ENCODE measurements at regions not wholly inside any gene's neighbourhood (a gene's known extent, or its start where the extent isn't known, plus 50 kb on each side); places are given as distances from the start of the nearest gene placed in this dataset.

DNA sequence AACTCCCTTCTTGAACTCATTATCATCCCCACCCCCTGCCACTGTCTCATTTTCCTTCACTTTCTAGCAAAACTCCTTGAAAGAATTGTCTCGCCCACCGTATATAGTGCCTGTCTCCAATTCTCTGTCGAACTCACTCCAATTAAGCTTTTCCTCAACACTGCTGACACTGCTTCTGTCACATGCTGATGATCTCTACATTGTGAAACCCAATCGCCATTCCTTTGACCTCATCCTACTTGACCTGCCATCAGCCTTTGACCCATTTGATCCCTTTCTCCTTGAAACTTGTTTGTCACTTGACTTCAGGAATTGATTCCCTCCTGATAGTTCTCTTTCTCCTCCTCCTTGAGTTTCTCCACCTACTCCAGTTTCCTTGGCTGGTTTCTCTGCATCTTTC is 54.8 kb downstream of the CCDC71L start:
- Mint-ChIP-seq H3K27me3 (no peaks in the 10 kb centered on the region), H3K4me1 (no peaks in the 10 kb centered on the region), H3K27ac (no peak overlapping the region)

DNA sequence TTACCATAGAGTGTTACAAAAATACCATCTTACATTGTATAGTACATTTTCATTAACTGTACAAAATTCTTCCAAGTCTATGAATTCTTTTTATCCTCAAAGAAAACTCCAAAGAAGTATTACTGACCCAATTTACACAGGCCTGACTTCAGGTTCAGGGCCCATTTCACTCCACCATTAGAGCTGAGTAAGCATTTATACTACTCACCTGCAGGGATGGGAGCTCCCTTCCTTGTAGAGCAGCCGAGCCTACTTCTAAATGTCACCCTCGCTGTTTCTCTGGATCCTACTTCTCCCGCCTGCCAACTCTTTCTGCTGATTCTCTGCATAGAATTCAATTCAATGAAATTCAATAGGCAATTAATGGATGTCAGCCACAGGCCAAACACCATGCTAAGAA is 56.0 kb downstream of the CCDC71L start:
- Mint-ChIP-seq H3K27ac (no peak overlapping the region), H3K27me3 (no peaks in the 10 kb centered on the region), H3K9me3 (no peaks in the 10 kb centered on the region), H3K36me3 (no peaks in the 10 kb centered on the region), H3K4me3 (no peak overlapping the region), H3K4me1 (no peaks in the 10 kb centered on the region)
- DNase-seq (no peak), ATAC-seq (replicated peaks) (no peak)

More for the DNA sequence above, 54.8 kb downstream of the CCDC71L start:
- Mint-ChIP-seq H3K4me3 (no peak overlapping the region), H3K9me3 (no peaks in the 10 kb centered on the region), H3K36me3 (no peaks in the 10 kb centered on the region)
- DNase-seq (no peak), ATAC-seq (replicated peaks) (no peak)

DNA sequence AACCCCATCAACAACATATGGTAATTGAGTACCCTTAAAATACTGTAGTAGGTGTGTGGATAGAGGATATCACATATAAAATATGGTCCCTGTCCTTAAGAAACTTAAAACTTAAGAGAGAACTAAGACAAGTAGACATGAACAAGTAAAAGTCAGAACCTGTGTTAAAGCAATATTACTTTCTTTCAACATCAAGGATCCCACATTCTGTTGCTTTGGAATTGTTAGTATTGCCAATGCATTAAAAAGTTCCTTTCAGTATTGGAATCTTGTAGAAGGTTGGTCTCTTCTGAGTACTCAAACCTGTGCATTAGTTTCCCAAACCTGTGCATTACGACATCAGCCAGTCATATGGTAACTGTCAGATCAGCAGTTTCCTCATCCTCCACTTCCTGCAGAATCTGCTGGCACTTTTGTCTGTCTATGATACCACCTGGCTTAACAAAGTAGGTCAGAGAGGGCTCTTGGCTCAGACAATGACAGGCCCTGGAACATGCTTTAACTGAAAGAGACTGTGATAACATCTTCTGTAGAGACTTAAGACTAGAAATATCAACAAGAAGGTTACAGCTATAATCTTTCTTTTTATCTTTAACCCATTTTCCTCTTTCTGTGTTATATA is 56.5 kb downstream of the CCDC71L start:
- Mint-ChIP-seq H3K4me3 (no peak overlapping the region), H3K27me3 (no peaks in the 10 kb centered on the region), H3K27ac (no peak overlapping the region), H3K36me3 (no peaks in the 10 kb centered on the region), H3K4me1 (no peaks in the 10 kb centered on the region), H3K9me3 (no peaks in the 10 kb centered on the region)
- DNase-seq, result no peak
- no peak for ATAC-seq (replicated peaks)

DNA sequence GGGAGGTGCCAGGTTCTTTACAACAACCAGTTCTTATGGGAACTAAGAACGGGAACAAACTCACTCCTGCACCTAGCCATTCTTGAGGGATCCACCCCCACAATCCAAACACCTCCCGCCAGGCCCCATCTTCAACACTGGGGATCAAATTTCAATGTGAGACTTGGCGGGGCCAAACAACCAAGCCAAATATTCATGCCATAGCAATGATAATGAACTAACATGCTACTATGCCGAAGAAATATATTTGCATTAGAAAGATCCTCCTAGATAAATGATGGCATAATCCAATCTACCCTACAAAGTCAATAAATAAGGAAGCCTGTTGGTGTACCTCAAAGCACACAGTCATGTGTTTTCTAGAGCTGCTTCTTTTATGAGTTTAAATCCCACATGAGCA is 57.6 kb downstream of the CCDC71L start:
- H3K4me3 Mint-ChIP-seq, result no peak overlapping the region
- H3K36me3 Mint-ChIP-seq, result no peaks in the 10 kb centered on the region
- no peaks in the 10 kb centered on the region for H3K27me3 Mint-ChIP-seq
- DNase-seq (no peak), ATAC-seq (replicated peaks) (no peak)
- peaks cover 0 to 8% of the 10 kb centered on the region in 2 donors for H3K4me1 Mint-ChIP-seq
- no peak overlapping the region for H3K27ac Mint-ChIP-seq
- no peaks in the 10 kb centered on the region for H3K9me3 Mint-ChIP-seq

DNA sequence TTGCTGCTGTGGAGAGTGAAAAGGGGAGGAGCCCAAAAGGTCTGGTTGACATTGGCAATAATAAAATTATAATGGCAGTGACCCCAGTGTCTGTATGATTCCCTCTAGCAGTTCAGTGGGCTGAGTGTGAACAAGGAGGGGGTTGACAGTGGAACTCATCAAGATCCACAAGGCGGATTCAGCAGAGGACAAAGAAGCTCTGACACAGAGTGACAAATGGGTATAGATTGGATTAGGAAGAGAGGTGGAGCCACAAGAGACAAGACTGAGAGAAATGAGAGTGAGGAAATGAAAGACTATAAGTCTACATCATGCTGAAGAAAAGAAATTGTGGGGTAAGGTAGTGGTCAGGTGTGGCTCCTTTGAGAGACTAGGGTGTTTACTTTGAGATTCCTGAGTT is 58.9 kb downstream of the CCDC71L start:
- Mint-ChIP-seq H3K27me3 (no peaks in the 10 kb centered on the region), H3K27ac (no peak overlapping the region), H3K4me3 (no peak overlapping the region), H3K36me3 (no peaks in the 10 kb centered on the region), H3K9me3 (no peaks in the 10 kb centered on the region), H3K4me1 (peaks cover 0 to 8% of the 10 kb centered on the region in 2 donors)
- ATAC-seq (replicated peaks), result no peak
- DNase-seq, result no peak

DNA sequence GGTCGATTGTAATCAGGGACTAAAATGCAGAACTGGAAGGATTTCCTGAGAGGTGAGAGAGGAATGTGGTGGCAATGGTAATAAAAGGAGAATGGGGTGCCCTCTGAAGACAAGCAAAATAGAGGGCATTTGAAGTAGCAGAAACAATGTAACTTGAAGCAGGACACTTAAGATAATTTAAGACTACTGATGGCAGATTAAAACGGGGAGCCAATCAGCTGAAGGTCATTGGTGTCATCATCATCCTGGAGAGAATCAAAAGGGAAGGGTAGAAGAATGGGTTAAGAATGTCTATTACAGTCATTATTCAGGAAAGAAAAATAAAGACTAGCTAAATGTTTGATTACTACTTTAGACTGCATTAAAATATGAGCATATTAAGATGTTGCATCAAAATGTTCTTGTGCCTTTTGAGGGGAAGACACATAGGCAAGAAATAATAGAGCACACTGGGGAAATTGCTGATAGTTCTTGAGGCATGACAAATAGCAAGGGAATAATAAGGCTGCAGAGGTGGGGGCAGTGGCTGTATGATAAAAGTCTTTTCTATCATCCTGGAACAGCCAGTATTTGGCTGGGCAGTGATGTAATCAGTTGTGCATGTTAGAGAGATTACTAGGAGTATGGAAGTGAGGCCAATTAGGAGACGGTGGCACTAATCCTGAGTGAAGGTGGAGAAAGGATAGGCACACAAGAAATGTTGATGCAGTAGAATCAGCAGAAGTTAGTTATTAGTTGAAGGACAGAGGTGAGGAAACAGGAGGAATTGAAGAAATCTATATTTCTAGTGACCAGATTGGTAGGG is 60.2 kb downstream of the CCDC71L start:
- Mint-ChIP-seq H3K27ac (no peak overlapping the region), H3K4me3 (no peak overlapping the region)
- no peak for ATAC-seq (replicated peaks)

DNA sequence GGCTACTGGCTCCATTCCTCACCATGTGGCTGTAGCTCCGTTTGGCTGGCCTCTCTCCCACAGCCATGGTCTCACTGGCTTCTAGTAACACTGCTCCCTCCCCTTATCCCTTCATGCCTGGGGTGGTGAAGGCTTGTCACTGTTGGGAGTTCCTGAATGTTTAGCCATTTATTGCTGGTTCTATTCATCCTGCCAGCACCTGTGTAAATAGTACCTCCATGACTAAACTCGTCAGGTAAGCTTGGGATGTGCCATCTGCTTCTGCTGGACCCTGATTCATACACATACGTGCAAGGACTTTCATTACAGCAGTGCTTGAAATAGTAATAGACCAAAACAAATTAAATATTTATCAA is 61.6 kb downstream of the CCDC71L start:
- Mint-ChIP-seq H3K4me3 (no peak overlapping the region), H3K36me3 (no peaks in the 10 kb centered on the region), H3K9me3 (no peaks in the 10 kb centered on the region), H3K27ac (no peak overlapping the region), H3K4me1 (peaks cover 0 to 8% of the 10 kb centered on the region in 2 donors), H3K27me3 (peaks cover 0 to 3% of the 10 kb centered on the region in 2 donors)
- no peak for DNase-seq
- ATAC-seq (replicated peaks), result no peak

More for the DNA sequence above, 60.2 kb downstream of the CCDC71L start:
- peaks cover 0 to 8% of the 10 kb centered on the region in 2 donors for H3K4me1 Mint-ChIP-seq
- H3K36me3 Mint-ChIP-seq, result no peaks in the 10 kb centered on the region
- DNase-seq, result no peak
- H3K27me3 Mint-ChIP-seq, result peaks cover 0 to 2% of the 10 kb centered on the region in 2 donors
- H3K9me3 Mint-ChIP-seq, result no peaks in the 10 kb centered on the region

DNA sequence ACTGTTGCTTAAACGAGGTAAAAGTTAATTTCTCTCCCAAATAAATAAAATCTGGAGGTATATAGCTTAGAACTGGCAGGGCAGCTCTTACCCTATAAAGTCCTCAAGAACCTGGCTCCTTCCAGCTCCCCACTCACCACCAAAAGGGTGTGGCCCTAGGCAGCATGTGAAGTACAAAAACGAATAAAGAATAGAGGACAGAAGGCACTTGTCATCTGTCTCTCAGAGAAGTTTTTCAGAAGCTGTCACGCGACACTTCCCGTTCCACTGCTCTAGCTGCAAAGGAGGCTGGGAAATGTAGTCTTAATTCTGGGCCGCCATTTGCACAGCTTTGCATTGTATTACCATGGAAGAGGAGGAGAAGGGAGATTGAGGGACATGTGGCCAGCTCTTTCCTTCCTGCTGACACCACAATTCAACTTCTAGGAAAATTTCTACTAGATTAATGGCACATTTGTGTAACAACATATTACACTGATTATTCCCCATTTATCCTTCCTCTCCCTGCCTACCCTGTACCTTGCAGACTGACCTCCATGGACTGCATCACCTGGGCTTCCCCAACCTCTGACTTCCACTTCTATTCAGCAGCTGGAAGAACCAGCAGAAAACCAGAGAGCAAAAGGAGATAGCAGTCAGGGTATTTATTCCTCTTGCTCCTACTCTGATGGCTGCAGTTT is 62.2 kb downstream of the CCDC71L start:
- H3K27ac Mint-ChIP-seq, result no peak overlapping the region
- no peaks in the 10 kb centered on the region for H3K9me3 Mint-ChIP-seq
- H3K36me3 Mint-ChIP-seq, result no peaks in the 10 kb centered on the region
- ATAC-seq (replicated peaks) (peak; percentile 100), DNase-seq (peak; percentile 69)
- H3K4me1 Mint-ChIP-seq, result peaks cover 0 to 8% of the 10 kb centered on the region in 2 donors
- peak overlapping the region in 1 of 2 donors; percentile 9 for H3K4me3 Mint-ChIP-seq
- H3K27me3 Mint-ChIP-seq, result peaks cover 0 to 3% of the 10 kb centered on the region in 2 donors

DNA sequence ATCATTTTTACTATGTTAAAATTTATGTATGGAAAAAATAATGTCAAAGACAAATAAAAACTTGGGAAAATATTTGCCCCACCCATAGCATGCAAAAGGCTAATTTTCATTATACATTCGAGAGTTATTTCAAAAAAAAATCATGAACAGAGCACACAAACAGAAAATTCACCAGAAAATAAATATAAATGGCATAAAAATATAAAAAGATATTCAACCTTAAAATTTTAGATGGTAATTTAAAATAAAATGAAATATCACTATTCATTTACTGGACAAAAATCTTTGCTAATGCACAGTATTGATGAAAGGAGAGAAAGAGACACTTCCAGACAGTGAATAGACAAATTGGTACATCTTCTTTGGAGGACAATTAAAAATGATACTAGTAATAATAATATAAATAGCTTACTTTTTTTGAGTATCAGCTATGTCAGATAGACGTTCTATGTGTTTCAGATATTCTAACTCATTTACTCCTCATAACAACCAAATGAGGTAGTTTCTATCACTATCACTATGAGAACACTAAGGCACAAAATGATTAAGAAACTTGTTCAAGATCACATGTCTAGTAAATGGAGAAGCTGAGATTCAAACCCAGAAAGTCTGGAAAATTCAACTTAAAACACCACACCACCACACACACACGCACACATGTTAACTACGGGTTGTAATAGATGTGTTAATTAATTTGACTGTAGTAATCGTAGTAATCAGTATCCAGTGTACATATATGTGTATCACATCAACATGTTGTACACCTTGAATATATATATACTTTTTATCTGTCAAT is 63.0 kb downstream of the CCDC71L start:
- Mint-ChIP-seq H3K27ac (no peak overlapping the region), H3K27me3 (peaks cover 3 to 7% of the 10 kb centered on the region in 2 donors), H3K4me1 (peaks cover 0 to 8% of the 10 kb centered on the region in 2 donors), H3K4me3 (no peak overlapping the region), H3K9me3 (no peaks in the 10 kb centered on the region), H3K36me3 (no peaks in the 10 kb centered on the region)
- ATAC-seq (replicated peaks) (peak in 1 of 2 donors; percentile 14), DNase-seq (no peak)

DNA sequence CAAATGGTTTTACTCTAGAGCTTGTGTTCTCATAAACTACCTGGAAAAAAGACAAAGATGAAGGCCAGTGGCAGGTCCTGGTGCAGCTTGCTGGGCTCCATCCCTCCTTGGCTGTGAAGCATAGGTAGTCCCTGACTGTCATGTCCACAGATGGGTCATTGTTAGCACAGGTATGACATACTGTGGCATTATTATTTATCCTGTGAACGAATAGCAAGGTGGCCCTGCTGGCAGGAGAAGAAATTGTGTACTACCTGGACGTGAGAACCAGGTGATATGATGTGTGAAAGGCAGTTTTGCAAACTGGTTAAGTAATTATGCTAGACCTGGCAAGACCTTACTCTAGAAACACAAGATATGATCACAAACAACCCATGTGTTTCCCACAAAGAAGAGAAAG is 63.9 kb downstream of the CCDC71L start:
- DNase-seq (no peak), ATAC-seq (replicated peaks) (no peak)
- Mint-ChIP-seq H3K9me3 (no peaks in the 10 kb centered on the region), H3K36me3 (no peaks in the 10 kb centered on the region), H3K27ac (no peak overlapping the region), H3K4me1 (peaks cover 0 to 8% of the 10 kb centered on the region in 2 donors), H3K27me3 (peaks cover 6 to 9% of the 10 kb centered on the region in 2 donors), H3K4me3 (no peak overlapping the region)

DNA sequence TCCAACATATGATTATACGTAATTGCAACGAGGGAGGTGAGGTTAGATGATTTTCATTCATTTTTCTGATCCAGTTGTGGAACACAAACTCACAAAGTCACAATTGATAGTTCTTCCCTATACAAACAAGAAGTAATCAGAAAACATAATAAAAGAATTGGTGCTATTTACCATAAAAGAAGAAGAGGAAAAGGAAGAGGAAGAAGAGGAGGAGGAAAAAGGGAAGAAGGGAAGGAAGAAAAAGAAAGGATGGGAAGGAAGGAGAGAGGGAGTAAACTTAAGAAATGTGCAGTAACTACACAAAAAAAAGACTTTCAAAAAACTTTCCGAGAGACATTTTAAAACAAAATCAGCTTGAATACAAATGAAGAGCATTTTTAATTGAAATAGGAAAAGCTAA is 65.0 kb downstream of the CCDC71L start:
- DNase-seq, result no peak
- no peak for ATAC-seq (replicated peaks)
- H3K9me3 Mint-ChIP-seq, result no peaks in the 10 kb centered on the region
- H3K4me1 Mint-ChIP-seq, result peaks cover 0 to 8% of the 10 kb centered on the region in 2 donors
- H3K27me3 Mint-ChIP-seq, result peaks cover 6 to 9% of the 10 kb centered on the region in 2 donors
- H3K36me3 Mint-ChIP-seq, result no peaks in the 10 kb centered on the region
- no peak overlapping the region for H3K4me3 Mint-ChIP-seq
- H3K27ac Mint-ChIP-seq, result no peak overlapping the region

DNA sequence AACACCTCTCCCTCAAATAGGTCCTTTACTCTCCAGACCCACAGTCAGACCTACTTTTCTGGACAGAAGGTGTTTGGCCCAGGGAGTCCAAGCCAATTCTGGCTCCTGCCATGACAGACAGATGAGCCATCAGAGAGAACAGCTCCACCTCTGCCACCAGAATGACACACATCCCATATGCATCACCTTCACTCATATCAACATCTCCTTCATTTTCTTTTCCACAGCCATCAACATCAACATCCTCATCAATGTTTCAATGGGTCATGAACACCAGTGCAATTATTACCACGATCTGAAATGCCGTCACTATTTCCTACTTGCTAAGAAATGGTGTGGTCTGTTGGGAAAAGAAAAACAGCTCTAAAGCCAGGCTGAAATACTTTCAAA is 67.9 kb downstream of the CCDC71L start:
- Mint-ChIP-seq H3K27me3 (peaks cover 9% of the 10 kb centered on the region in 2 donors), H3K4me3 (no peak overlapping the region), H3K36me3 (no peaks in the 10 kb centered on the region), H3K27ac (no peak overlapping the region), H3K9me3 (no peaks in the 10 kb centered on the region), H3K4me1 (no peaks in the 10 kb centered on the region)
- DNase-seq (no peak), ATAC-seq (replicated peaks) (no peak)

DNA sequence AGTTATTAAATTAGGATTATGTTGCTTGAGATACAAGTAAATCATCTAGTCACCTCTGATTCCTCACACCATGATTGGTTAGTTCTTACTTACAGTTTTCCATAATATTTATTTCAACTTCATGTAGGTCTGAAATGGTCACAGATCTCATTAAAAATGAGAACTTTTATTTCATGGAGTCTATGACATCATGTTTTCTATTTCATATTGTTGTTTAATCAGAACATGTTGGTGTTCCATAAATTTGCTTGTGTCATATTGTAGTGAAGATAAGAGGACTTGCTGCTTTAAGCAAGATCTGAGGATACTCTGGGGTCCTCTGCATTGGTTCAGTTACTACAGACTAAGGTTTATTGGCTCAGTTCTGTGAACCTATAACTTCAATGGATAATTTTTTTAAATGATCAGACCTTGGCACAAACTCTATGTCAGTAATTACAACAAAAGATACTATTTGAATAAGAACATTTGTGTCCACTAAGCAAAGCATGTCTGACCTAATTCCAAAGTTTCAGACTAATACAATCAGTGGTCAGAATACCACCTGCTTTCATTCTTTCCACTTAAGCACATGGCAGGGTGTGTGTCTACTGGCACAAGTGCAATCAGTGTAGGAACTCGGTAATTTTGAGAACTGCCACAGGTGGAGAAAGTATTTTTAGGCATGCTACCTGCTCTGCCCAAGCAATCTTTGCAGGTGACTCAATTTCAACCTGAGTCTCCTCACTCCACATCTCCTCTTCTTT is 68.5 kb downstream of the CCDC71L start:
- H3K27ac Mint-ChIP-seq, result no peak overlapping the region
- no peak for ATAC-seq (replicated peaks)

DNA sequence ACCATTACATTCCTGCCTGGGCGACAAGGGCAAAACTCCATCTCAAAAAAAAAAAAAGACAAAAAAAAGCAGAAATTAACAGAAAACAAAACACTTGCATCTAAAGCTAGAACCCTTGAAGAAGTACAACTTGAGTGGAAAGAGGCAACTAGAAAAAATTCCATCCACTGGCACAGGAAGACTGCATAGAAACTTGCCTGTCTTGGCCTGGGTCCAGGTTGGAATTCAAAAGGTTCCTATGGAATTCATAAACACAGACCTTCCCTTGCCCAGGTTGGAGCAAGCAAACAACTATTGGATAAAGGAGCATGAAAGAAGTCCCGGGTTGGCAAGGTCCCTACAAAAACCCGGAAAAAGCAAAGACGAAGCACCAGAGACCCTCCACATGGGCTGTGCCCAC is 69.8 kb downstream of the CCDC71L start:
- DNase-seq (no peak), ATAC-seq (replicated peaks) (no peak)
- no peaks in the 10 kb centered on the region for H3K4me1 Mint-ChIP-seq
- H3K27ac Mint-ChIP-seq, result no peak overlapping the region
- H3K36me3 Mint-ChIP-seq, result no peaks in the 10 kb centered on the region
- H3K27me3 Mint-ChIP-seq, result peaks cover 16 to 23% of the 10 kb centered on the region in 2 donors
- H3K4me3 Mint-ChIP-seq, result no peak overlapping the region
- no peaks in the 10 kb centered on the region for H3K9me3 Mint-ChIP-seq

More for the DNA sequence above, 68.5 kb downstream of the CCDC71L start:
- Mint-ChIP-seq H3K4me3 (no peak overlapping the region), H3K27me3 (peaks cover 9 to 12% of the 10 kb centered on the region in 2 donors), H3K4me1 (no peaks in the 10 kb centered on the region), H3K9me3 (no peaks in the 10 kb centered on the region), H3K36me3 (no peaks in the 10 kb centered on the region)
- DNase-seq, result no peak
